ENCODE measurements at regions not wholly inside any gene's neighbourhood (a gene's known extent, or its start where the extent isn't known, plus 50 kb on each side); places are given as distances from the start of the nearest gene placed in this dataset.

DNA sequence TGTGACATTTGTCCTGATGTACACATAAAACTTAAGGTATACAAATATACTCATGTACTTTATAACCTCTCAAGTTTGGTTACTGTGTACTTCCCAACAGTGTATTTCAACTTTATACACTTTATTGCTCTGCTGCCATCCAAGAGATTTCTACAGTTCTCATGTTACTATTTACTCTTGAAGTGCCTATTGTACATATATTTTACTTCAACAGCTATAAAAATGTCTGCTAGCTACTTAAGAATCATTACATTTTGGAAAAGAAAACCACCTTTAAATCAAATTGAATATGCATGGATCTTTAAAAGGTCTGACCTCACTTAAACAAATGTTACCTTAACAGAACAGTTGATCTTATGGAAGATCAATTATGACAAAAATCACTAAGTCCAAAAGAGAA, 1056.4 kb downstream of the ADGRL3 start:
- no peak overlapping the region for H3K9ac ChIP-seq (ENCODE audit: extremely low read depth, low read length, poor library complexity, severe bottlenecking)
- H3K9me3 ChIP-seq (ENCODE audit: control insufficient read depth, low read length), result no peaks in the 10 kb centered on the region
- Mint-ChIP-seq H3K27me3 (ENCODE audit: insufficient read depth) (no peaks in the 10 kb centered on the region), H3K36me3 (ENCODE audit: low read depth) (no peaks in the 10 kb centered on the region), H3K9me3 (no peaks in the 10 kb centered on the region), H3K4me1 (no peaks in the 10 kb centered on the region), H3K4me3 (no peak overlapping the region), H3K27ac (no peak overlapping the region)
- H3K4me3 ChIP-seq (ENCODE audit: low read length), result no peak overlapping the region
- no peaks in the 10 kb centered on the region for H3K4me1 ChIP-seq (ENCODE audit: control insufficient read depth, insufficient read depth, low read length)
- H3K36me3 ChIP-seq (ENCODE audit: control insufficient read depth, insufficient read depth, low read length), result no peaks in the 10 kb centered on the region
- TF ChIP-seq, protein P1, sequence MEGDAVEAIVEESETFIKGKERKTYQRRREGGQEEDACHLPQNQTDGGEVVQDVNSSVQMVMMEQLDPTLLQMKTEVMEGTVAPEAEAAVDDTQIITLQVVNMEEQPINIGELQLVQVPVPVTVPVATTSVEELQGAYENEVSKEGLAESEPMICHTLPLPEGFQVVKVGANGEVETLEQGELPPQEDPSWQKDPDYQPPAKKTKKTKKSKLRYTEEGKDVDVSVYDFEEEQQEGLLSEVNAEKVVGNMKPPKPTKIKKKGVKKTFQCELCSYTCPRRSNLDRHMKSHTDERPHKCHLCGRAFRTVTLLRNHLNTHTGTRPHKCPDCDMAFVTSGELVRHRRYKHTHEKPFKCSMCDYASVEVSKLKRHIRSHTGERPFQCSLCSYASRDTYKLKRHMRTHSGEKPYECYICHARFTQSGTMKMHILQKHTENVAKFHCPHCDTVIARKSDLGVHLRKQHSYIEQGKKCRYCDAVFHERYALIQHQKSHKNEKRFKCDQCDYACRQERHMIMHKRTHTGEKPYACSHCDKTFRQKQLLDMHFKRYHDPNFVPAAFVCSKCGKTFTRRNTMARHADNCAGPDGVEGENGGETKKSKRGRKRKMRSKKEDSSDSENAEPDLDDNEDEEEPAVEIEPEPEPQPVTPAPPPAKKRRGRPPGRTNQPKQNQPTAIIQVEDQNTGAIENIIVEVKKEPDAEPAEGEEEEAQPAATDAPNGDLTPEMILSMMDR (conservative IDR thresholded peaks at IDR 0.05), result no peak
- no peak for DNase-seq
- H3K27me3 ChIP-seq (ENCODE audit: control insufficient read depth, insufficient read depth, low read length, poor library complexity, severe bottlenecking), result no peaks in the 10 kb centered on the region
- H3K27ac ChIP-seq (ENCODE audit: low read depth, low read length), result no peak overlapping the region

DNA sequence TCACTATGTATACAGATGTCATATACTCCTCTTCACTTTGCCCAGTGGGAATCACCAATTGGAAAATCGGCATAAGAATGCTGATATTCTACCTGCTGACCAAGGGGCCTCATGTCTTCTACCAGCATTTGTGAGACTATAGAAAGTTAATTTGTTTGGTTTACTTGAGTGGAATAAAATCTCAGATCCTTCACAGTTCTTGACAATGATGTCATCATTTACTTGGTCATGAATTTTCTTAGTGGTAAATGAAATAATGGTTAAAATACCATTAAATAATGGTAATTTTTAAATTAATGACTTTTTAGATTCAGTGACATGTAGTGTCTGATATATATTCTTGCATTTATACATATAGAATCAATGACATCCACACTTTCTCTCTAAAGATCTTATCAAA, 1052.6 kb downstream of the ADGRL3 start:
- no peaks in the 10 kb centered on the region for H3K36me3 Mint-ChIP-seq (ENCODE audit: low read depth)
- H3K4me1 ChIP-seq (ENCODE audit: control insufficient read depth, insufficient read depth, low read length), result no peaks in the 10 kb centered on the region
- H3K27me3 Mint-ChIP-seq (ENCODE audit: insufficient read depth), result peaks cover 6% of the 10 kb centered on the region
- WGBS, 2 experiments (ENCODE audit: insufficient coverage in 1 of 2, insufficient read length in 1 of 2), result 86% methylated on average over 1 of the region's 1 CpG; no CpG with 5 or more reads in 1 of the 2 experiments
- TF ChIP-seq, protein P1 (conservative IDR thresholded peaks at IDR 0.05), result no peak
- H3K27ac Mint-ChIP-seq, result no peak overlapping the region
- H3K36me3 ChIP-seq (ENCODE audit: control insufficient read depth, insufficient read depth, low read length), result no peaks in the 10 kb centered on the region
- H3K4me3 Mint-ChIP-seq, result no peak overlapping the region
- H3K9ac ChIP-seq (ENCODE audit: extremely low read depth, low read length, poor library complexity, severe bottlenecking), result no peak overlapping the region
- peaks cover 7% of the 10 kb centered on the region for H3K4me1 Mint-ChIP-seq
- H3K9me3 Mint-ChIP-seq, result no peaks in the 10 kb centered on the region
- H3K4me3 ChIP-seq (ENCODE audit: low read length), result no peak overlapping the region
- no peak overlapping the region for H3K27ac ChIP-seq (ENCODE audit: low read depth, low read length)
- no peak for DNase-seq
- H3K9me3 ChIP-seq (ENCODE audit: control insufficient read depth, low read length), result no peaks in the 10 kb centered on the region
- peaks cover 15% of the 10 kb centered on the region for H3K27me3 ChIP-seq (ENCODE audit: control insufficient read depth, insufficient read depth, low read length, poor library complexity, severe bottlenecking)

DNA sequence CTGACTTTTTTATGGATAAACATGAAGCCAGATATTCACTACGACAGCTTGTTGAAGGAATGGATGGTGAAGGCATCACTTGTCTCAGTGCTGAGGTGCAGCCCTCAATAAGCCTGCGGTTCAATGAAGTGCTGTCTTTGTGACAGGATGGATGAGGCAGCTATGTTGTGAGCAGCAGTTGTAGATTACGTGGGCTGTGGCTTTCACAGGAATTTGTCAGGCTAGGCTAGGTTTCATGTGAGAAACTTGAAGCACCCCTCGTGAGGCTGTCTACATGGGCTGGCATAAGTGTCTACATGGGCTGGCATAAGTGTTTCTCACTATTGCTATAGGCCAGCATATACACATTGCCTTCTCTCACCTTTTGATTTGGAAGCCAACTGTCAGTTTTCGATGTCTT, 1050.0 kb downstream of the ADGRL3 start:
- WGBS, 2 experiments (ENCODE audit: insufficient coverage in 1 of 2, insufficient read length in 1 of 2), result 92% methylated on average over 4 to 5 of the region's 5 CpGs
- H3K9ac ChIP-seq (ENCODE audit: extremely low read depth, low read length, poor library complexity, severe bottlenecking), result no peak overlapping the region
- H3K4me1 Mint-ChIP-seq, result peaks cover 7% of the 10 kb centered on the region
- DNase-seq, result no peak
- no peaks in the 10 kb centered on the region for H3K4me1 ChIP-seq (ENCODE audit: control insufficient read depth, insufficient read depth, low read length)
- H3K9me3 ChIP-seq (ENCODE audit: control insufficient read depth, low read length), result no peaks in the 10 kb centered on the region
- no peak overlapping the region for H3K27ac Mint-ChIP-seq
- H3K9me3 Mint-ChIP-seq, result no peaks in the 10 kb centered on the region
- no peak overlapping the region for H3K4me3 Mint-ChIP-seq
- H3K27me3 Mint-ChIP-seq (ENCODE audit: insufficient read depth), result peaks cover 6% of the 10 kb centered on the region
- H3K4me3 ChIP-seq (ENCODE audit: low read length), result no peak overlapping the region
- peaks cover 15% of the 10 kb centered on the region for H3K27me3 ChIP-seq (ENCODE audit: control insufficient read depth, insufficient read depth, low read length, poor library complexity, severe bottlenecking)
- H3K36me3 Mint-ChIP-seq (ENCODE audit: low read depth), result no peaks in the 10 kb centered on the region
- TF ChIP-seq, protein P1 (conservative IDR thresholded peaks at IDR 0.05), result no peak
- no peaks in the 10 kb centered on the region for H3K36me3 ChIP-seq (ENCODE audit: control insufficient read depth, insufficient read depth, low read length)
- H3K27ac ChIP-seq (ENCODE audit: low read depth, low read length), result no peak overlapping the region
